ENCODE measurements at regions not wholly inside any gene's neighbourhood (a gene's known extent, or its start where the extent isn't known, plus 50 kb on each side); places are given as distances from the start of the nearest gene placed in this dataset.

GRCh38 chr13:97134364-97135095 lies 87.6 kb upstream of the MBNL2 start:
- dilution Hi-C loops (cut with MboI; ENCODE audit: extremely low pct_ligation_motif_present, low sequenced_read_pairs) = no loop called here
- DNase-seq (ENCODE audit: low read depth, low spot score) = no peak

More at GRCh38 chr13:97134364-97135095, 87.6 kb upstream of the MBNL2 start:
- Histone ChIP-seq H3K4me3 (replicated peaks in 1 of 3; ENCODE audit: insufficient read depth in 1 of 3, low read depth in 1 of 3, low read length in 3 of 3) (no peak overlapping the region), H3K27ac (ENCODE audit: insufficient read depth, low read depth, low read length) (no peak overlapping the region), H4K20me1 (replicated peaks; ENCODE audit: control insufficient read depth, extremely low read depth, insufficient read depth, low read length) (no peaks in the 10 kb centered on the region), H3K9me3 (replicated peaks; ENCODE audit: control insufficient read depth, insufficient read depth, low read length) (no peaks in the 10 kb centered on the region), H3K36me3 (ENCODE audit: control insufficient read depth in 2 of 2, extremely low read depth in 1 of 2, insufficient read depth in 2 of 2, low read length in 2 of 2) (no peaks in the 10 kb centered on the region), H3K9me1 (replicated peaks; ENCODE audit: control insufficient read depth, extremely low read depth, insufficient read depth, low read length) (no peaks in the 10 kb centered on the region), H2AFZ (ENCODE audit: low read depth, low read length) (no peak overlapping the region), H3K4me2 (ENCODE audit: insufficient read depth, low read length) (no peak overlapping the region), H3K27me3 (ENCODE audit: control insufficient read depth in 2 of 2, insufficient read depth in 2 of 2, low read length in 2 of 2) (peaks cover 6 to 11% of the 10 kb centered on the region in 2 experiments), H3K79me2 (ENCODE audit: control insufficient read depth, insufficient read depth, low read length) (no peaks in the 10 kb centered on the region), H3K9ac (replicated peaks; ENCODE audit: extremely low read depth, insufficient read depth, low read length) (no peak overlapping the region), H3K4me1 (ENCODE audit: control insufficient read depth, extremely low read depth, insufficient read depth, low read length) (no peaks in the 10 kb centered on the region)
- FAIRE-seq = no peak
- TF ChIP-seq POLR2A (IDR thresholded peaks at IDR 0.05; ENCODE audit: low read depth, low read length) (no peak), FOS (IDR thresholded peaks at IDR 0.05; ENCODE audit: borderline replicate concordance, insufficient read depth, low read length) (no peak), POLR2AphosphoS5 (IDR thresholded peaks at IDR 0.05; ENCODE audit: insufficient read depth, low read depth, low read length) (no peak), CTCF (IDR thresholded peaks at IDR 0.05; ENCODE audit: extremely low read depth in 1 of 2, insufficient read depth in 1 of 2, low read depth in 1 of 2, low read length in 2 of 2) (no peak)
- TF ChIP-seq, protein P1, sequence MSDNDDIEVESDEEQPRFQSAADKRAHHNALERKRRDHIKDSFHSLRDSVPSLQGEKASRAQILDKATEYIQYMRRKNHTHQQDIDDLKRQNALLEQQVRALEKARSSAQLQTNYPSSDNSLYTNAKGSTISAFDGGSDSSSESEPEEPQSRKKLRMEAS (IDR thresholded peaks at IDR 0.05; ENCODE audit: insufficient read depth, insufficient read length) = no peak
- no TSS peak for BruUV-seq (replicated peaks)
- POLR2A ChIA-PET = no interaction called here
- CTCF ChIA-PET = no interaction called here
- intact Hi-C loops (cut with micrococcal nuclease) = no loop called here

Measured in endothelial cell of umbilical vein (primary cell).